CD14-positive monocyte (primary cell): ENCODE measurements at regions not wholly inside any gene's neighbourhood (a gene's known extent, or its start where the extent isn't known, plus 50 kb on each side); places are given as distances from the start of the nearest gene placed in this dataset.

Source experiments
- DNase-seq, 3 donors: peaks; one replicate each; pipeline ENCODE4 v3.0.0-alpha.2; 2011 to 2022
- H2AFZ ChIP-seq: 2 replicates; pipeline ENCODE4 v1.6.0; 2012; ENCODE audit warnings: mild to moderate bottlenecking, low read depth, low read length, inconsistent platforms; ENCODE audit not compliant: insufficient read depth, poor library complexity, severe bottlenecking
- H3K27ac ChIP-seq, 2 donors: 1 replicate in 1 of 2; 2 replicates in 1 of 2; pipeline ENCODE4 v1.5.1; 2012 to 2013; ENCODE audit warnings: low read length in 2 of 2, control low read depth in 1 of 2, inconsistent platforms in 1 of 2, low read depth in 1 of 2, mild to moderate bottlenecking in 1 of 2
- H3K27me3 ChIP-seq, 2 donors: one replicate each; pipeline versions ENCODE4 v1.6.0 to v1.6.1; 2011 to 2013; ENCODE audit warnings: low read length in 2 of 2; ENCODE audit not compliant: control insufficient read depth in 2 of 2, insufficient read depth in 2 of 2
- H3K36me3 ChIP-seq, 2 donors: replicated peaks in 1 of 2; 1 replicate in 1 of 2; 2 replicates in 1 of 2; pipeline versions ENCODE4 v1.5.1 to v1.6.1; 2012 to 2013; ENCODE audit warnings: low read length in 2 of 2, control low read depth in 1 of 2, inconsistent platforms in 1 of 2, mild to moderate bottlenecking in 1 of 2; ENCODE audit not compliant: insufficient read depth in 2 of 2, control insufficient read depth in 1 of 2
- H3K4me1 ChIP-seq, 2 donors: 1 replicate in 1 of 2; 2 replicates in 1 of 2; pipeline versions ENCODE4 v1.5.1 to v1.6.1; 2012 to 2013; ENCODE audit warnings: low read length in 2 of 2, control low read depth in 1 of 2, inconsistent platforms in 1 of 2, mild to moderate bottlenecking in 1 of 2, moderate library complexity in 1 of 2; ENCODE audit not compliant: insufficient read depth in 2 of 2, control insufficient read depth in 1 of 2
- H3K4me2 ChIP-seq: replicated peaks from 2 replicates; pipeline ENCODE3; 2012; ENCODE audit warnings: low read length, moderate library complexity, mild to moderate bottlenecking; ENCODE audit not compliant: poor library complexity, severe bottlenecking; ENCODE audit errors: extremely low read depth
- H3K4me3 ChIP-seq, 3 experiments: fragments of 200-600 bp in 1 of 3; sonication (generic) in 1 of 3; replicated peaks in 1 of 3; 1 replicate in 2 of 3; 2 replicates in 1 of 3; pipeline ENCODE4 v1.5.1; 2011 to 2013; ENCODE audit warnings: low read length in 3 of 3, mild to moderate bottlenecking in 3 of 3, control low read depth in 2 of 3, low read depth in 2 of 3, inconsistent platforms in 1 of 3, moderate library complexity in 1 of 3
- H3K79me2 ChIP-seq: 2 replicates; pipeline ENCODE4 v1.6.0; 2012; ENCODE audit warnings: mild to moderate bottlenecking, control low read depth, inconsistent platforms, low read length, moderate library complexity; ENCODE audit not compliant: insufficient read depth
- H3K9ac ChIP-seq: 2 replicates; pipeline ENCODE4 v1.6.0; 2017; ENCODE audit warnings: low read length, mild to moderate bottlenecking; ENCODE audit not compliant: insufficient read depth, poor library complexity, severe bottlenecking
- H3K9me3 ChIP-seq, 2 donors: replicated peaks in 1 of 2; 1 replicate in 1 of 2; 2 replicates in 1 of 2; pipeline versions ENCODE4 v1.5.1 to v1.6.1; 2012 to 2013; ENCODE audit warnings: low read length in 2 of 2, control low read depth in 1 of 2; ENCODE audit not compliant: control insufficient read depth in 1 of 2, insufficient read depth in 1 of 2
- H4K20me1 ChIP-seq: 2 replicates; pipeline ENCODE4 v1.6.0; 2012; ENCODE audit warnings: mild to moderate bottlenecking, low read length, control low read depth, moderate library complexity; ENCODE audit not compliant: insufficient read depth
- H3K27ac Mint-ChIP-seq, 7 donors: one replicate each; pipeline ENCODE4 v1.8.0; 2020; ENCODE audit warnings: mild to moderate bottlenecking in 7 of 7, mixed read lengths in 7 of 7, moderate library complexity in 6 of 7, inconsistent platforms in 2 of 7
- H3K27me3 Mint-ChIP-seq, 3 donors: one replicate each; pipeline ENCODE4 v1.8.0; 2021 to 2022; ENCODE audit warnings: low read depth in 3 of 3, mild to moderate bottlenecking in 3 of 3, mixed read lengths in 3 of 3, moderate library complexity in 3 of 3, inconsistent platforms in 1 of 3
- H3K36me3 Mint-ChIP-seq, 2 donors: one replicate each; pipeline ENCODE4 v1.8.0; 2020; ENCODE audit warnings: mixed read lengths in 2 of 2, inconsistent platforms in 1 of 2, mild to moderate bottlenecking in 1 of 2
- H3K4me1 Mint-ChIP-seq: one replicate; pipeline ENCODE4 v1.8.0; 2020; ENCODE audit warnings: mild to moderate bottlenecking, mixed read lengths
- H3K4me3 Mint-ChIP-seq, 2 donors: one replicate each; pipeline ENCODE4 v1.8.0; 2020; ENCODE audit warnings: mild to moderate bottlenecking in 2 of 2, mixed read lengths in 2 of 2, moderate library complexity in 1 of 2
- H3K9me3 Mint-ChIP-seq, 7 donors: one replicate each; pipeline ENCODE4 v1.8.0; 2020 to 2022; ENCODE audit warnings: mixed read lengths in 7 of 7, mild to moderate bottlenecking in 6 of 7, moderate library complexity in 6 of 7, inconsistent platforms in 2 of 7
- WGBS: methylation state at CpG from one replicate; pipeline ENCODE4 v1.1.5; 2013; ENCODE audit warnings: missing lambda C conversion rate; ENCODE audit not compliant: insufficient coverage; 5-methylcytosine and 5-hydroxymethylcytosine counted together
- intact Hi-C, 2 donors: fragments of 100-400 bp; cut with micrococcal nuclease; formaldehyde crosslinking; loops; one replicate each; pipeline versions ENCODE4 v1.15.0 to v1.15.1; 2023
- TF ChIP-seq, protein P1 (sequence below): fragments of 200-600 bp; IDR thresholded peaks from one replicate; pipeline ENCODE4 v1.8.0; 2022; ENCODE audit warnings: antibody characterized with exemption, mild to moderate bottlenecking

DNA sequence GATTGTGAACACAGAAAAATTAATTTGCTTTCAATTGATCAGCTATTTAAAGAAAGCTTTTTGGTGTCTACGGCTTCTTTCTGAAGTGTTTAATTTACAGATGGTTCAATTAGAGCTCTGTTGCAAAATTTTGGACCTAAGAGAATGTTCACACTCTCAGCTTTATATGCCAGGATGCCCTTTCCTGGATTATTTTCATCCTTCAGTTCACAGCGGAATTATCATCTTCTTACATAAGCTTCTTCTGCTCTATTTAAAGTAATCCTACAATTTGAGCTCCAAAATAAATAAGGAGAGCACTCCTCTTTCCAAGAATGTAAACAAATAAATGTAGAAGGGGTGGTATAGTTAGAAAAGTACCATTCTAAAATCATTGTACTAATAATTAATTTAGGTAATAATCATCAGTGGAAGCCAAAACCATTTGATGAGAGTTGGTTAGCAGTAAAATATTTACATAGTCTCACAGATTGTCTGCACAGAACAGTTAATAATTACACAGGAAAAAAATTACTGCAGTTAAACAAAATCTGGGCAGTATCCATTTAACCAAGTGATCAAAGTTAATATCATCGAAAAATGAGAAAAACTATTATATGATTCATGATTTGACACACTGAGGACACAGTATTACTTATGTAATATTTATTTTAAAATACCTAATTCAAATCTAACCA is 298.0 kb upstream of the TMEM229A start:
- DNase-seq = no peak
- Histone ChIP-seq H3K4me1 (no peaks in the 10 kb centered on the region), H3K27ac (no peak overlapping the region), H2AFZ (no peak overlapping the region), H3K79me2 (no peaks in the 10 kb centered on the region), H3K27me3 (no peaks in the 10 kb centered on the region), H3K4me2 (no peak overlapping the region), H3K4me3 (no peak overlapping the region), H3K9me3 (no peaks in the 10 kb centered on the region), H4K20me1 (no peaks in the 10 kb centered on the region), H3K36me3 (no peaks in the 10 kb centered on the region), H3K9ac (no peak overlapping the region)
- peaks cover 0 to 3% (median 1%) of the 10 kb centered on the region in 3 donors for H3K27me3 Mint-ChIP-seq
- intact Hi-C loops = no loop called here
- H3K36me3 Mint-ChIP-seq = no peaks in the 10 kb centered on the region
- H3K9me3 Mint-ChIP-seq = peaks cover 0 to 4% (median 1%) of the 10 kb centered on the region in 7 donors
- no peak overlapping the region for H3K27ac Mint-ChIP-seq
- TF ChIP-seq, protein P1, sequence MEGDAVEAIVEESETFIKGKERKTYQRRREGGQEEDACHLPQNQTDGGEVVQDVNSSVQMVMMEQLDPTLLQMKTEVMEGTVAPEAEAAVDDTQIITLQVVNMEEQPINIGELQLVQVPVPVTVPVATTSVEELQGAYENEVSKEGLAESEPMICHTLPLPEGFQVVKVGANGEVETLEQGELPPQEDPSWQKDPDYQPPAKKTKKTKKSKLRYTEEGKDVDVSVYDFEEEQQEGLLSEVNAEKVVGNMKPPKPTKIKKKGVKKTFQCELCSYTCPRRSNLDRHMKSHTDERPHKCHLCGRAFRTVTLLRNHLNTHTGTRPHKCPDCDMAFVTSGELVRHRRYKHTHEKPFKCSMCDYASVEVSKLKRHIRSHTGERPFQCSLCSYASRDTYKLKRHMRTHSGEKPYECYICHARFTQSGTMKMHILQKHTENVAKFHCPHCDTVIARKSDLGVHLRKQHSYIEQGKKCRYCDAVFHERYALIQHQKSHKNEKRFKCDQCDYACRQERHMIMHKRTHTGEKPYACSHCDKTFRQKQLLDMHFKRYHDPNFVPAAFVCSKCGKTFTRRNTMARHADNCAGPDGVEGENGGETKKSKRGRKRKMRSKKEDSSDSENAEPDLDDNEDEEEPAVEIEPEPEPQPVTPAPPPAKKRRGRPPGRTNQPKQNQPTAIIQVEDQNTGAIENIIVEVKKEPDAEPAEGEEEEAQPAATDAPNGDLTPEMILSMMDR = no peak
- no peaks in the 10 kb centered on the region for H3K4me1 Mint-ChIP-seq
- no peak overlapping the region for H3K4me3 Mint-ChIP-seq
- no CpG with 5 or more reads among the region's 3 CpGs for WGBS

DNA sequence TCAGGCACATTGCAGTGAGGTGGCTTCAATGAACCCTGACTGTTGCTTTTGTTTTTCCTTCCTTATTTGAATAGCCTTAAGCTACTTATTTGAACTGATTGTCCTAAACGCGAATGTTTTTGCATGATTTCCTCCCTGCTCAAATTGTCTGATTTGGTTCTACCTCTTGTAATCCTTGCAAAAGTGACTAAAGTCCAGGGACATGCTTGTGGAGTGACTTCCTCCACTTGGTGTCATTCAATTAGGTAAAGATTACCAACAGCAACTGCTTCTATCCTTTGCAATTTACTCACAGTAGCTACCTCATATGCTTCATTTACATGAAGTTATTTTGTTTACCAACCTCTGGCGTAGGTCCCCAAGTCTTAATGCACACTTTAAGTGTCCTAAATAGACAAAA is 295.9 kb upstream of the TMEM229A start:
- H2AFZ ChIP-seq = no peak overlapping the region
- TF ChIP-seq, protein P1 = no peak
- intact Hi-C loops = no loop called here
- H3K9me3 ChIP-seq = peaks cover 0 to 3% of the 10 kb centered on the region in 2 donors
- WGBS = 66% methylated on average over 2 of the region's 3 CpGs
- no peak overlapping the region for H3K4me3 ChIP-seq
- H3K79me2 ChIP-seq = no peaks in the 10 kb centered on the region
- H3K36me3 ChIP-seq = no peaks in the 10 kb centered on the region
- no peaks in the 10 kb centered on the region for H3K27me3 ChIP-seq
- Mint-ChIP-seq H3K36me3 (no peaks in the 10 kb centered on the region), H3K4me3 (no peak overlapping the region), H3K27ac (no peak overlapping the region), H3K27me3 (peaks cover 1 to 5% (median 2%) of the 10 kb centered on the region in 3 donors), H3K4me1 (no peaks in the 10 kb centered on the region), H3K9me3 (peaks cover 0 to 5% (median 4%) of the 10 kb centered on the region in 7 donors)
- H4K20me1 ChIP-seq = no peaks in the 10 kb centered on the region
- H3K4me2 ChIP-seq = no peak overlapping the region
- no peak overlapping the region for H3K27ac ChIP-seq
- no peaks in the 10 kb centered on the region for H3K4me1 ChIP-seq
- DNase-seq = no peak
- H3K9ac ChIP-seq = no peak overlapping the region
